ENCODE measurements at regions not wholly inside any gene's neighbourhood (a gene's known extent, or its start where the extent isn't known, plus 50 kb on each side); places are given as distances from the start of the nearest gene placed in this dataset.

GRCh38 chr17:413016-413350 lies 60.4 kb upstream of the RPH3AL start:
- no peak for DNase-seq (ENCODE audit: low read depth)

- DNase-seq (ENCODE audit: low read depth): peak; percentile 26
Measured at GRCh38 chr17:412211-413015, 59.8 kb upstream of the RPH3AL start.

GRCh38 chr17:411421-412120 lies 59.0 kb upstream of the RPH3AL start:
- DNase-seq (ENCODE audit: low read depth): no peak

- DNase-seq (ENCODE audit: low read depth): no peak
Measured at GRCh38 chr17:410543-411401, 58.2 kb upstream of the RPH3AL start.

- peak; percentile 93 for DNase-seq (ENCODE audit: low read depth)
Measured at GRCh38 chr17:409848-410542, 57.4 kb upstream of the RPH3AL start.

GRCh38 chr17:409308-409847 lies 56.8 kb upstream of the RPH3AL start:
- no peak for DNase-seq (ENCODE audit: low read depth)

- no peak for DNase-seq (ENCODE audit: low read depth)
Measured at GRCh38 chr17:404703-405102, 52.1 kb upstream of the RPH3AL start.

All from HS-27A (cell line).